Tibial nerve (tissue), 4 donors: ENCODE measurements at regions not wholly inside any gene's neighbourhood (a gene's known extent, or its start where the extent isn't known, plus 50 kb on each side); places are given as distances from the start of the nearest gene placed in this dataset.

ENCODE experiments used
- DNase-seq, 2 donors: peaks; one replicate each; pipeline ENCODE4 v3.0.0-alpha.2; 2019; ENCODE audit warnings: low spot score in 2 of 2
- H3K27ac ChIP-seq, 4 donors: fragments of 200-600 bp; sonication (generic) in 3 of 4; one replicate each; pipeline ENCODE4 v1.5.1; 2017 to 2019; ENCODE audit warnings: mild to moderate bottlenecking in 1 of 4
- H3K27me3 ChIP-seq, 2 donors: fragments of 200-600 bp; sonication (generic) in 1 of 2; one replicate each; pipeline versions ENCODE4 v1.5.1 to v1.6.0; 2017 to 2019
- H3K36me3 ChIP-seq, 3 donors: fragments of 200-600 bp; sonication (generic); one replicate each; pipeline ENCODE4 v1.5.1; 2018 to 2019
- H3K4me1 ChIP-seq, 4 donors: fragments of 200-600 bp; sonication (generic) in 3 of 4; one replicate each; pipeline ENCODE4 v1.5.1; 2017 to 2019
- H3K4me3 ChIP-seq, 4 donors: fragments of 200-600 bp; sonication (generic) in 3 of 4; one replicate each; pipeline ENCODE4 v1.5.1; 2017 to 2019; ENCODE audit warnings: mild to moderate bottlenecking in 1 of 4, moderate library complexity in 1 of 4
- H3K9me3 ChIP-seq, 4 donors: fragments of 200-600 bp; sonication (generic) in 3 of 4; one replicate each; pipeline ENCODE4 v1.5.1; 2017 to 2019
- EP300 ChIP-seq, 2 donors: sonication (generic); formaldehyde crosslinking; IDR thresholded peaks; one replicate each; pipeline ENCODE4 v1.6.1; 2017; ENCODE audit warnings: antibody characterized with exemption in 2 of 2, mild to moderate bottlenecking in 1 of 2
- POLR2A ChIP-seq, 2 donors: fragments of 450-650 bp; IDR thresholded peaks; one replicate each; pipeline ENCODE4 v1.6.1; 2017; ENCODE audit warnings: antibody characterized with exemption in 2 of 2, mild to moderate bottlenecking in 2 of 2, moderate library complexity in 2 of 2
- WGBS, 2 donors: methylation state at CpG; one replicate each; pipeline ENCODE4 v1.1.5; 2018; 5-methylcytosine and 5-hydroxymethylcytosine counted together
- TF ChIP-seq, protein P1 (sequence below), 5 experiments: fragments of 200-600 bp in 3 of 5; fragments of 450-650 bp in 2 of 5; sonication (generic) in 3 of 5; IDR thresholded peaks; one replicate each; pipeline ENCODE4 v1.5.1; 2016 to 2019; ENCODE audit warnings: antibody characterized with exemption in 5 of 5, mild to moderate bottlenecking in 3 of 5, moderate library complexity in 2 of 5

DNA sequence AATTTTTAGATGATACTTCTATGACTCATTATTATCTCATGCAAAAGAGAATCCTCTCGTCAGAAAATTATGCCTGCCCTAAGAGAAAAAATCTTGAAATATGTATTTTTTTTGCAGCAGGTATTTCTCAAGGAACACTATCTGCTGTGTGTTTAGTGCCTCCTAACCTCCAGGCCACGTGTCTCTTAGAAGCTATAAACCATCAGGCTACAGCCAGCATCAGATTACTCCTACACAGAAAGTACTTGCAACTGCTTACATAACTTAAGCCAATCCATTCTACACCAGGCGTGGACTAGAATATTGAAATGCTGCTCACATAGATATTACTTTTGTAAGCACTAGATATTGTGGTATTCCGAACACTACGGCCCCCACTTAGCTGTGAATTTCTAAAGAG lies 933.4 kb downstream of the PLA2G4A start:
- H3K4me3 ChIP-seq: no peak overlapping the region
- no peak for DNase-seq
- WGBS, 2 donors: 49 to 60% methylated on average over 5 of the region's 5 CpGs

DNA sequence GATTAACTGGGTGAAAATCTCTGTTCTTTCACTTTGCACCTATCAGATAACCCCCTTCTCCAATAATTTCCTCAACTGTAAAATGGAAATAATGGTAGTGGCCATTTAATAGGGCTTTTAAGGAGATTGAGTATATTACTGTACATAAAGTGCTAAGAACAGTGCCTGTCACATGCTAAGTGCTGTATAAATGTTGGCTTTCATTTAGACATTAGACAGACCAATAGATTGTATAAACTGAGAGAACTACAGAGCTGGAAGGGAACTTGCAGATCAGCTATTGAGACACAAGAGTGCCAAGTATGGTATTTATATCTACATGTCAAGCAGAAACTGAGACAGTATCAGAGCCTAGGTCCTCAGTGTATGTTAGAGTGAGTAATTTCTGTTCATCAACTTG lies 934.7 kb downstream of the PLA2G4A start:
- H3K9me3 ChIP-seq: peaks cover 0 to 3% (median 0%) of the 10 kb centered on the region in 4 donors
- H3K27me3 ChIP-seq: no peaks in the 10 kb centered on the region
- TF ChIP-seq, protein P1, sequence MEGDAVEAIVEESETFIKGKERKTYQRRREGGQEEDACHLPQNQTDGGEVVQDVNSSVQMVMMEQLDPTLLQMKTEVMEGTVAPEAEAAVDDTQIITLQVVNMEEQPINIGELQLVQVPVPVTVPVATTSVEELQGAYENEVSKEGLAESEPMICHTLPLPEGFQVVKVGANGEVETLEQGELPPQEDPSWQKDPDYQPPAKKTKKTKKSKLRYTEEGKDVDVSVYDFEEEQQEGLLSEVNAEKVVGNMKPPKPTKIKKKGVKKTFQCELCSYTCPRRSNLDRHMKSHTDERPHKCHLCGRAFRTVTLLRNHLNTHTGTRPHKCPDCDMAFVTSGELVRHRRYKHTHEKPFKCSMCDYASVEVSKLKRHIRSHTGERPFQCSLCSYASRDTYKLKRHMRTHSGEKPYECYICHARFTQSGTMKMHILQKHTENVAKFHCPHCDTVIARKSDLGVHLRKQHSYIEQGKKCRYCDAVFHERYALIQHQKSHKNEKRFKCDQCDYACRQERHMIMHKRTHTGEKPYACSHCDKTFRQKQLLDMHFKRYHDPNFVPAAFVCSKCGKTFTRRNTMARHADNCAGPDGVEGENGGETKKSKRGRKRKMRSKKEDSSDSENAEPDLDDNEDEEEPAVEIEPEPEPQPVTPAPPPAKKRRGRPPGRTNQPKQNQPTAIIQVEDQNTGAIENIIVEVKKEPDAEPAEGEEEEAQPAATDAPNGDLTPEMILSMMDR (IDR thresholded peaks at IDR 0.05): no peak
- TF ChIP-seq EP300 (IDR thresholded peaks at IDR 0.05): no peak
- no peak for TF ChIP-seq POLR2A (IDR thresholded peaks at IDR 0.05)
- no peak overlapping the region for H3K27ac ChIP-seq
- no peak for DNase-seq
- no peaks in the 10 kb centered on the region for H3K4me1 ChIP-seq
- no peak overlapping the region for H3K4me3 ChIP-seq
- no peaks in the 10 kb centered on the region for H3K36me3 ChIP-seq

More for the DNA sequence above, 933.4 kb downstream of the PLA2G4A start:
- Histone ChIP-seq H3K27ac (no peak overlapping the region), H3K36me3 (no peaks in the 10 kb centered on the region), H3K9me3 (peaks cover 0 to 3% (median 0%) of the 10 kb centered on the region in 4 donors), H3K27me3 (no peaks in the 10 kb centered on the region), H3K4me1 (no peaks in the 10 kb centered on the region)
- TF ChIP-seq, protein P1 (IDR thresholded peaks at IDR 0.05): no peak
- TF ChIP-seq EP300 (IDR thresholded peaks at IDR 0.05) (no peak), POLR2A (IDR thresholded peaks at IDR 0.05) (no peak)

DNA sequence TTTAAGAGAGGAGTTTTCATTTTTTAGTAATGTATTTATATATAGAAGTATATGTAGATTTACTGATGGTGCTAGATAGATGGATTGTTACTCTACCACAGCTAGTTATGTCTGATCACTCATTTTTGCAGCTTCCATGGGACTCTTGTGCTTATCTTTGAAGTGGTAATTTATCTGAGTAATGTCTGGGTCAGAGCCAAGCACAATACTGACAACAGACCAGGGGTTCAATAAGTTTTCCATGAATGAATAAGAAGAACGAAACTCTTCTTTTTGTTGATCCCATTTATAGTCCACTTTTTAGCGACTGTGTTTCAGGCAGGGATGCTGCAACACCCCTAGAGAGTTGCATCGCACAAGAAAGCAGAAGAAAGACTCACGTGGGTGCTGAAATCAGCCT lies 935.2 kb downstream of the PLA2G4A start:
- Histone ChIP-seq H3K9me3 (peaks cover 0 to 3% (median 0%) of the 10 kb centered on the region in 4 donors), H3K4me3 (no peak overlapping the region), H3K27ac (no peak overlapping the region), H3K36me3 (no peaks in the 10 kb centered on the region), H3K4me1 (no peaks in the 10 kb centered on the region), H3K27me3 (no peaks in the 10 kb centered on the region)
- WGBS, 2 donors: 64 to 72% methylated on average over 4 of the region's 4 CpGs
- DNase-seq: no peak
- no peak for TF ChIP-seq POLR2A (IDR thresholded peaks at IDR 0.05)
- TF ChIP-seq EP300 (IDR thresholded peaks at IDR 0.05): no peak
- TF ChIP-seq, protein P1 (IDR thresholded peaks at IDR 0.05): no peak

DNA sequence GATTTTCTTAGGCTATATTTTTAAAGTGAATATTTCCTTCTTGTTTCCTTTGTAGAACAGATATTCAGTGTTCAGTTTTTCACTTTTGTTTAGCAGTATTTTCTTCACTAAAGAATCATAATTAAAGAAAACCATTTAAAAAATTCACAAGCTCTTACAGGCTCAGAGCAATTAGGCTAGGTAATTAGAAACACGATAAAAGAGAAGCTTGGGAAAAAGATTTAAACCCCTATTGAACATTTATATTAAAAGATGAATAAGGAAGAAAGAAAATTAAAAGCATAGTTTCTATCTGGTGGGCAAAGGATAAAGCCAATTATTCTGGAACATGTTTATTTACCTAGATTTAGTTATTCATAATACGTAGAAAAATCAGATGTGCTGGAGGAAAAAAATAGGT lies 942.6 kb downstream of the PLA2G4A start:
- Histone ChIP-seq H3K27me3 (no peaks in the 10 kb centered on the region), H3K4me1 (no peaks in the 10 kb centered on the region), H3K36me3 (no peaks in the 10 kb centered on the region), H3K9me3 (no peaks in the 10 kb centered on the region), H3K4me3 (no peak overlapping the region), H3K27ac (no peak overlapping the region)
- DNase-seq: no peak
- 59 to 61% methylated on average over 2 of the region's 2 CpGs for WGBS, 2 donors
- no peak for TF ChIP-seq POLR2A (IDR thresholded peaks at IDR 0.05)
- TF ChIP-seq EP300 (IDR thresholded peaks at IDR 0.05): no peak
- TF ChIP-seq, protein P1 (IDR thresholded peaks at IDR 0.05): no peak

- 83 to 96% methylated on average over 5 of the region's 5 CpGs for WGBS, 2 donors
- H3K4me1 ChIP-seq: no peaks in the 10 kb centered on the region
- H3K27me3 ChIP-seq: no peaks in the 10 kb centered on the region
- H3K4me3 ChIP-seq: no peak overlapping the region
- no peak for TF ChIP-seq EP300 (IDR thresholded peaks at IDR 0.05)
- no peak for TF ChIP-seq POLR2A (IDR thresholded peaks at IDR 0.05)
- TF ChIP-seq, protein P1 (IDR thresholded peaks at IDR 0.05): no peak
- no peaks in the 10 kb centered on the region for H3K9me3 ChIP-seq
- no peaks in the 10 kb centered on the region for H3K36me3 ChIP-seq
- DNase-seq: no peak
- no peak overlapping the region for H3K27ac ChIP-seq
Measured at GRCh38 chr1:187773168-187773567, 944.4 kb downstream of the PLA2G4A start.
